Fibroblast of lung (primary cell): ENCODE measurements at regions not wholly inside any gene's neighbourhood (a gene's known extent, or its start where the extent isn't known, plus 50 kb on each side); places are given as distances from the start of the nearest gene placed in this dataset.

Experiments
- DNase-seq, 2 donors: peaks; one replicate each; pipeline versions ENCODE4 v3.0.0 to v3.0.0-alpha.2; 2010; ENCODE audit warnings: low read depth in 2 of 2
- H2AFZ ChIP-seq: 2 replicates; pipeline ENCODE4 v1.5.1; 2012; ENCODE audit warnings: low read length, control low read depth, inconsistent platforms
- H3K27ac ChIP-seq: 2 replicates; pipeline ENCODE4 v1.5.1; 2011; ENCODE audit warnings: low read length, control low read depth; ENCODE audit not compliant: insufficient read depth
- H3K27me3 ChIP-seq: 2 replicates; pipeline ENCODE4 v1.5.1; 2011; ENCODE audit warnings: mild to moderate bottlenecking, low read length; ENCODE audit not compliant: control insufficient read depth, insufficient read depth
- H3K36me3 ChIP-seq: 2 replicates; pipeline ENCODE4 v1.5.1; 2011; ENCODE audit warnings: low read length; ENCODE audit not compliant: control insufficient read depth, insufficient read depth
- H3K4me1 ChIP-seq: 2 replicates; pipeline ENCODE4 v1.5.1; 2011; ENCODE audit warnings: low read length; ENCODE audit not compliant: control insufficient read depth, insufficient read depth; ENCODE audit errors: extremely low read depth
- H3K4me2 ChIP-seq: 2 replicates; pipeline ENCODE4 v1.5.1; 2011; ENCODE audit warnings: low read length, control low read depth; ENCODE audit not compliant: insufficient read depth; ENCODE audit errors: extremely low read depth
- H3K4me3 ChIP-seq, 4 experiments: fragments of 200-600 bp in 1 of 4; sonication (generic) in 1 of 4; replicated peaks in 1 of 4; 2 replicates each; pipeline ENCODE4 v1.5.1; 2011 to 2016; ENCODE audit warnings: low read length in 4 of 4, low read depth in 3 of 4, mild to moderate bottlenecking in 3 of 4, control low read depth in 2 of 4, inconsistent platforms in 1 of 4, mixed read lengths in 1 of 4; ENCODE audit not compliant: insufficient read depth in 1 of 4; ENCODE audit errors: control extremely low read depth in 1 of 4
- H3K79me2 ChIP-seq: 2 replicates; pipeline ENCODE4 v1.5.1; 2012; ENCODE audit warnings: mild to moderate bottlenecking, low read length, inconsistent platforms; ENCODE audit not compliant: control insufficient read depth, insufficient read depth
- H3K9ac ChIP-seq: 2 replicates; pipeline ENCODE4 v1.5.1; 2011; ENCODE audit warnings: mild to moderate bottlenecking, low read length, control low read depth; ENCODE audit not compliant: insufficient read depth
- H3K9me3 ChIP-seq: 2 replicates; pipeline ENCODE4 v1.5.1; 2012; ENCODE audit warnings: low read depth, low read length; ENCODE audit not compliant: control insufficient read depth, insufficient read depth
- H4K20me1 ChIP-seq: 2 replicates; pipeline ENCODE4 v1.5.1; 2011; ENCODE audit warnings: low read length; ENCODE audit not compliant: control insufficient read depth, insufficient read depth; ENCODE audit errors: extremely low read depth
- EZH2 ChIP-seq: IDR thresholded peaks from 2 replicates; pipeline ENCODE4 v1.5.1; 2012; ENCODE audit warnings: low read length, control low read depth, mild to moderate bottlenecking; ENCODE audit errors: missing control alignments
- TF ChIP-seq, protein P1 (sequence below), 2 donors: IDR thresholded peaks in 1 of 2; conservative IDR thresholded peaks in 1 of 2; 1 replicate in 1 of 2; 2 replicates in 1 of 2; pipeline ENCODE4 v1.5.1; 2011 to 2012; ENCODE audit warnings: low read length in 2 of 2, control low read depth in 1 of 2, inconsistent platforms in 1 of 2, low read depth in 1 of 2, mild to moderate bottlenecking in 1 of 2

DNA sequence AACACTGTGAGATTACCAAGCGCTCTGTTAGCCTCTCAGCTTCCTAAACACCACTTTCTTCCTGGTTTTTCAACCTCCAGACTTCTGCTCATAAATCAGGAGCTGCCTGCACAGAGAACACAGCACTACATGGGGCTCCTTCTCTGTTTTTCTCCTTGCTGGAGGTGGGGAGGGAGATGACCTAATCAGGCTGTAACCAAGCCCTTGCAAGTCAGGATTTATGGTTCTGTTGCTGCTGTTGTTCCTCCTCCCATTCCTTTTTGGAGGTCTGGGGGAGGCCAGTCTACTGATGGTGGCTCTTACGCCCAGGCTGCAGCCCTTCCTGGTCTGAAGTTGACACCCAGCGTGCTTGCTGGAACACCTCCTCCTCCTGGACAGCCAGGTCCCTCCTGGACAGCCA lies 80.9 kb upstream of the AJAP1 start:
- Histone ChIP-seq H3K4me1 (no peaks in the 10 kb centered on the region), H3K4me3 (no peak overlapping the region), H3K79me2 (no peaks in the 10 kb centered on the region), H3K27ac (no peak overlapping the region), H3K9me3 (no peaks in the 10 kb centered on the region), H3K9ac (no peak overlapping the region), H3K27me3 (no peaks in the 10 kb centered on the region), H3K4me2 (no peak overlapping the region), H4K20me1 (no peaks in the 10 kb centered on the region), H2AFZ (no peak overlapping the region), H3K36me3 (no peaks in the 10 kb centered on the region)
- DNase-seq: no peak
- TF ChIP-seq, protein P1, sequence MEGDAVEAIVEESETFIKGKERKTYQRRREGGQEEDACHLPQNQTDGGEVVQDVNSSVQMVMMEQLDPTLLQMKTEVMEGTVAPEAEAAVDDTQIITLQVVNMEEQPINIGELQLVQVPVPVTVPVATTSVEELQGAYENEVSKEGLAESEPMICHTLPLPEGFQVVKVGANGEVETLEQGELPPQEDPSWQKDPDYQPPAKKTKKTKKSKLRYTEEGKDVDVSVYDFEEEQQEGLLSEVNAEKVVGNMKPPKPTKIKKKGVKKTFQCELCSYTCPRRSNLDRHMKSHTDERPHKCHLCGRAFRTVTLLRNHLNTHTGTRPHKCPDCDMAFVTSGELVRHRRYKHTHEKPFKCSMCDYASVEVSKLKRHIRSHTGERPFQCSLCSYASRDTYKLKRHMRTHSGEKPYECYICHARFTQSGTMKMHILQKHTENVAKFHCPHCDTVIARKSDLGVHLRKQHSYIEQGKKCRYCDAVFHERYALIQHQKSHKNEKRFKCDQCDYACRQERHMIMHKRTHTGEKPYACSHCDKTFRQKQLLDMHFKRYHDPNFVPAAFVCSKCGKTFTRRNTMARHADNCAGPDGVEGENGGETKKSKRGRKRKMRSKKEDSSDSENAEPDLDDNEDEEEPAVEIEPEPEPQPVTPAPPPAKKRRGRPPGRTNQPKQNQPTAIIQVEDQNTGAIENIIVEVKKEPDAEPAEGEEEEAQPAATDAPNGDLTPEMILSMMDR (conservative IDR thresholded peaks at IDR 0.05 in 1 of 2, IDR thresholded peaks at IDR 0.05 in 1 of 2; ENCODE audit: low read depth in 1 of 2, low read length in 2 of 2): no peak
- TF ChIP-seq EZH2: no peak

DNA sequence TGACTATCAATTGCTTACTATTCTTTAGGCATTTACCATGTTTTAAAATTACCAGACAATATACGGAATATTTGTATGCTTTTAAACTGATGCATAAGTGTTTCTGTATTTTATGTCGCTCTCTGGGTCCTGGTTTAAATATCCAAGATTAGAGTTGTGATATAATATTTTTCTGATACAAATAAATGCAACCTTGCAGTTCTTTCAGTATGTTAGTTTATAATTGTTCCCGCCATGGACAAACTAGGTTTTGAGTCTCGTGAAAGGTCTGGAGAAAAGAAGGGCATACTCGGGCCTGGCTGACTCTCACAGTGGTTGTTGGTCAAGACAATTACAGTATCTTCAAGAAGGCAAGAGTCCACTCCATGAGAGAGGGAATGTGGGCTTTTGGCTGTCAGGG lies 72.6 kb upstream of the AJAP1 start:
- no peak overlapping the region for H3K27ac ChIP-seq
- no peak overlapping the region for H3K4me3 ChIP-seq
- H3K9me3 ChIP-seq: no peaks in the 10 kb centered on the region
- H4K20me1 ChIP-seq: no peaks in the 10 kb centered on the region
- no peak overlapping the region for H3K9ac ChIP-seq
- no peaks in the 10 kb centered on the region for H3K36me3 ChIP-seq
- H3K4me1 ChIP-seq: no peaks in the 10 kb centered on the region
- DNase-seq: no peak
- no peak for TF ChIP-seq EZH2
- TF ChIP-seq, protein P1 (conservative IDR thresholded peaks at IDR 0.05 in 1 of 2, IDR thresholded peaks at IDR 0.05 in 1 of 2; ENCODE audit: low read depth in 1 of 2, low read length in 2 of 2): no peak
- H3K4me2 ChIP-seq: no peak overlapping the region
- no peak overlapping the region for H2AFZ ChIP-seq
- no peaks in the 10 kb centered on the region for H3K79me2 ChIP-seq
- H3K27me3 ChIP-seq: no peaks in the 10 kb centered on the region

DNA sequence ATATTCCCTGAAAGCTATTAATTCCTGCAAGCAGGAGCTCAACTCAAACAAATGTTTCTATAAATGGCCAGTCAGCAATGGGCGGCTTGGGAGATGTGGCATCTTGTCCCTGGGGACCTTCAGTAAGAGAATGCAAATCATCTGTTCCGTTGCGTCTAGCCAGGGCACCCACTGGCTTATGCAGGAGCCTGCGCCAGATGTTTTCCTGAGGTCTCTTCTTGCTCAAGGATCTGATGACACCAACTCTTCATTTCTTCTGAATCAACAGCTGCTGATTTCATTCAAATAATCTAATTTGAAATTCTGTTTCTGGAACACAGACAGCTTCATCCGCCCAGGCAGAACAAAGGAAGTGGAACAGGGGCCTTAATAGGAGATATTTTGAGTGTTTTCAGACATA lies 70.0 kb upstream of the AJAP1 start:
- Histone ChIP-seq H3K4me1 (no peaks in the 10 kb centered on the region), H3K4me3 (no peak overlapping the region), H3K27me3 (no peaks in the 10 kb centered on the region), H3K9ac (no peak overlapping the region), H2AFZ (no peak overlapping the region), H3K27ac (no peak overlapping the region), H3K36me3 (no peaks in the 10 kb centered on the region), H3K9me3 (no peaks in the 10 kb centered on the region), H4K20me1 (no peaks in the 10 kb centered on the region), H3K79me2 (no peaks in the 10 kb centered on the region), H3K4me2 (no peak overlapping the region)
- no peak for DNase-seq
- TF ChIP-seq, protein P1 (conservative IDR thresholded peaks at IDR 0.05 in 1 of 2, IDR thresholded peaks at IDR 0.05 in 1 of 2; ENCODE audit: low read depth in 1 of 2, low read length in 2 of 2): no peak
- no peak for TF ChIP-seq EZH2
